Retina (tissue), 1 donor: ENCODE measurements at regions not wholly inside any gene's neighbourhood (a gene's known extent, or its start where the extent isn't known, plus 50 kb on each side); places are given as distances from the start of the nearest gene placed in this dataset.

ENCODE experiments used
- DNase-seq: peaks from one replicate; pipeline ENCODE4 v3.0.0-alpha.2; 2016

- DNase-seq: no peak
These were observed 70.2 kb downstream of the ETS2 start for GRCh38 chr21:38875694-38876492.
